NAMALWA (cell line): ENCODE measurements at regions not wholly inside any gene's neighbourhood (a gene's known extent, or its start where the extent isn't known, plus 50 kb on each side); places are given as distances from the start of the nearest gene placed in this dataset.
"Not testable (repeated sequence)": the region's sequence is repeated elsewhere in the genome, so short reads cannot be mapped to it uniquely, and the experiment has no call there.

ENCODE experiments used
- DNase-seq: peaks from one replicate; pipeline ENCODE4 v3.0.0-alpha.2; 2015; ENCODE audit warnings: low spot score

DNA sequence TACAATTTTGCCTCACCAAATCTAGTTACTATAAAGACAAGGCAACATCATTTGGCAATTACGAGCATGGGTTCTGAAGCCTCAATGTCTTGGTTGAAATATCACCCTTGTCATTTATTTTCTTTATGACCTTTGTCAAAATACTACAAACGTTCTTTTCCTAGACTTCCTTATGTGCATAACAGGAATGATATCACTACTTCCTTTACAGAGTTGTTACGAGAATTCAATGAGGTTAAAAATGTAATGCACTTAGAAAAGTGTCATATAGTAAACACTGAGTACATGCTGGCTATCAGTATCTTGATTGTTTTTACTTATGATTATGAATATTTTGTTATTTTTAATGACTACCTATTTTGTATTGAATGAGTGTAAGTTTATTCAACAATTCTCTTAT, 640.9 kb upstream of the CCNG1 start:
- DNase-seq, result no peak

DNA sequence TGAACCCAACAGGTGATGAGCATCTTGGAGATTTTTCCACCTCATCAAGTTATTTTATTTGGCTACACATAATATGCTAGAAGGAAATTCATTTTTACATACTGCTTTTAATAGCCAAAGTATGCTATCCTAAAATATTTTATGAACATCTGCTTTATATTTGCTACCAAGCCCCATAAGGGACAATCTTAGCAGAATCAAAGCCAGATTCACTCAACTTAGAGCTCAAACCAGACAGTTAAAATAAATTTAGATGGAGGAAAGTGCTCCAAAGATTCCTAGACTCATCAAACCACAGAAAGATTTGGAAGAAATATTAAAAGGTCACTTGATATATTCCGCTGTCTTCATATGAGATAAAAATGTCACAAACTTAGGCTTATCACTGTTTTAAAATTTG, 637.1 kb upstream of the CCNG1 start:
- DNase-seq, result no peak

DNA sequence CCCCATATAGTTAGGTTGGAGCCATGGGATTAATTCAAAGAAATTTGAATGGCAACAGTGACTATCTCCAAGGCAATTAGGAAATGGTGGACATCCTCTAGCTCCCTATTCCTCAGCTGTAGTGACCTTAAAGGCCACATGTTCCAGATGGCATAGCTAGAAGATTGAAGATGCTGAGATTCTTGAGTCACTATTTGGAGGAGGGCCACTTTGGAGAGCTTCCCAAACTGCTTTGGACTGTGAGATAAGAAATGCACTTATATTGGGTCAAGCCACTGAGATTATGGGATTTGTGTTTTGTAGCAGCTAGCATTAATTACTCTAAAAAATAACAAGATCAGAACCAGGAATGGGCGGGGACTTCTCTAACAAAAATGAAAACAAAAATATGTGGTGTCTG, 636.2 kb upstream of the CCNG1 start:
- no peak for DNase-seq

DNA sequence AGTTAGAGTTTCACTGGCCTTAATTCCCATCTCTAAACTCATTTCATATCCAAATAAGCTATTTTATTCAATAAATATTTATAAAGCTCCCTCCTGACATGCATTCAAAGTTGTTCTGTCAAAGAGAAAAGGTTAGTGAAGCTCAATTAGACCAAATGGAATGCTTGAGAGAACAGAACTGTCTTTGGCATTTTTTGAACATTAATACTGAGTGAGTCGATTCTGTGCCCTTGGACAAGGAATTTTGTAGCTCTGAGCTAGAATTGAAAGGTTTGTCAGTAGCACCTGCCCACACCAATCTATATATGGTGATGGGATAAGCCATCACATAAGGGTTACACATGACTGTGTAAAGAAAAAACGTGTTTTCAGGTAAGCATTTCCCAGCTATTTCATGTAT, 631.2 kb upstream of the CCNG1 start:
- no peak for DNase-seq

DNA sequence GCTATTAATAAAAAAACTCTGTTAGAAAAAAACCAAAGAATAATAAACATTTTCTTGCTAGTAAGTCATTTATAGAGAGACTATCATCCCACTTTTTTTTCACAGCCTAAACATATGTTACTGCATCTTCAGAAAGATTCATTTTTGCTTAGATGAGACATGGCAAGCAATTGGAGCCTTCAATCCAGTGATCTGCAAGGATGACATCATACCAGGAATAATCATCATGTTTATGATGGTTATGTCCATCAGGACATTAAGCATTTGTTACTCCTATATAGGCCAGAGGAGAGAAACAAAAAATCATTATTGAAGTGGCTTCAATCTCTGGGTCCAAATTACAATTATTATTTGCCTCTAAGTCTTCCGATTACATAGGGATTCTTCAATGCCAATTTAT, 626.3 kb upstream of the CCNG1 start:
- no peak for DNase-seq

DNA sequence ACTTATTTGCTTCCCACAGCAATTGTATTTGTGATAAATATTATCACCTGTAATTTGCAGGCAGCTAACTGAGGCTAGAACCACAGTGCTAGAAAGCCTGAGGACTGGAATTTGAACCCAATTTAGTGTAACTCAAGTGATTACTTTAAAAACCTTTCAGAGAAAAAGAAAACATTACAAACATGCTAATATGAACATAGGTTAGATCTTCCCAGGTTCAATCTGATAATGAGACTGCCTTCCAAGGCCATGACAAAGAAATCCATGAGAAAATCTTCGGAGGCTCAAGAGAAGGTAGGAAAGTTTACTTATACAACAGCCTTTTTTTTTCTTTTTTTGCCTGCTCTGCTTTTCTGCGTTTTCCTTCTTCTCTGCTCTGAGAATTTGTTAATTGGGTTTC, 620.6 kb upstream of the CCNG1 start:
- DNase-seq, result no peak

DNA sequence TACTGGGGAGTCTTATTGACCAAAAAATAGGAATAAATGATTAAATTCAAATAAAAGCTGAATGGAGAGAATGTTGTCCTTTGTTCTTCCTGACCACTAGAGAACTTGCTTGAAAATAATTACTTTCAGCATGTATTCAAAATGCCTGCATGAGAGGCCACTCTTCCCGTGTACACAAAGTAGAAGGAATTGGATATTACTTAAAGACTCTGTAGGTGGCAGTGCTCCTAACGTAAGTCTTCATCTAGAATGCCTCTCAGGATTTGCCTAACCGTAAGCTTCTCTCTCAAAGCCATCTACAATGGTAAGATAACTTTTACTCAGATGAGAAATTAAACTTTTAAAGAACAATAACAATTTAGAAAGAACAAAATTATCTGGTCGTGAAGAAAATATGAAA, 620.0 kb upstream of the CCNG1 start:
- no peak for DNase-seq

DNA sequence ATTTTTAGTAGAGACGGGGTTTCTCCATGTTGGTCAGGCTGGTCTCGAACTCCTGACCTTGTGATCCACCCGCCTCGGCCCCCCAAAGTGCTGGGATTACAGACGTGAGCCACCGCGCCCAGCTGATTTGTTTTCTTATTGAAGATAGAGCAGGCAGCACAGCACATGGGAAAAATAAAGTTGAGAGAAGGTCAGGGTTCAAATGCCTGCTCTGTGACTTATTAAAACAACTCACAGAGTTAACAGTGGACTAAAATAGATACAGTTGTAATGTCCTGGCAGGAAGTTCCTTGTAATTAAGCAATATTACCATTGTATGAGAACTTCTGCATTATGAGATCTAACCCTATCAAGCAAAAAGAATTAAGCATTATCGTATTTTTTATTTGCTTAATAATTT, 615.7 kb upstream of the CCNG1 start:
- not testable (repeated sequence) for DNase-seq

DNA sequence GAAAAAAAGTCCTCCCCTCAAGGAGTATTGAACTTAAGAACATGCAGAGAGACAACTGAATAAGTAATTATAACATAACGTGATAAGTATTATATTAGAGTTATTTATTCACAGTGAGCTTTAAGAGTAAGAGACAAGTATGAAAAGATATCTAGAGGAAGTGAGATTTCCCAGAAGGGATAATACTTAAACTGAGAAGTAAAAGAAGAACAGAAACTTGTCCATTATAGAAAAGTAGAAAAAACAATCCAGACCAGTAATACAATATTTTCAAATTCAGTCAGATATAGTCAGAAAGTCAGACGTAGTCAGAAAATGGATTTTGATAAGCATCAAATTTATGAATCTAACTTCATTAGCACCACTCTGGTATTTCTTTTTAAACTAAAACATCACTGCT, 613.0 kb upstream of the CCNG1 start:
- DNase-seq, result no peak

DNA sequence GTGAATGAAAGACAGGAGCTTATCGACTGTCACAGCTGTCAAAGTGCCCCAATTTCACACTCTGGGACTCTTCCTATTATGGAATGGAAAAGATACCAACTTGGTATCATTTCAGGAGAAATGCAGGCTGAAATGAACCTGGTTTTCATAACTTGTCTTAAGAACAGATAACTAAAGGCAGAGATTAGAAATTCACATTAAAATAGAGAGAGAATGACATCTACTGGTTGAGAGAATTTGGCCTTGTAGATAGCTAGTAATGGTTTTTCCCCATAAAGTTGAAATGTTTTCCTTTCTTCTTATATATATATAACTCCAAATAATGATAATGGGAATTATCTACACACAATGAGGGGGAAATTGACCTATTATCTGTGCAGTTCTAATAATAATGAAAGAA, 600.2 kb upstream of the CCNG1 start:
- no peak for DNase-seq

DNA sequence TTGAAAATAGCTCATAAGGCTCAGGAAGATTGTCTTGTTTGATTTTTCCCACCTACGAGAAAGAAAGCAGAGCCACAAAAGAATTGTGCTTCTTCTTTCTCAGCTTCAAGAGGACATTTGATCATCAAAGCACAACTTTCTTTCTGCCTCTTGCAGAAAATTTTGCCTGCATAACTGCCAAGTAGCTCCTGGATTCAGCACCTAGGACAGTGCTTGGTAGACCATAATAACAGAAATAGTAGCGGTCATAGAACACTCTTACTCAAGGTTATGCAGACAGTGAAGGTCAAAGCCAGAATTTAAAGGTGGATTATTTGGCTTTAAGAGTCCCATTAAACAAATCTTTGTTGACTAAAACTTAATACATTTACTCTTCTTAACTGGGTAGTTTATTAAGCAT, 594.7 kb upstream of the CCNG1 start:
- DNase-seq, result no peak

DNA sequence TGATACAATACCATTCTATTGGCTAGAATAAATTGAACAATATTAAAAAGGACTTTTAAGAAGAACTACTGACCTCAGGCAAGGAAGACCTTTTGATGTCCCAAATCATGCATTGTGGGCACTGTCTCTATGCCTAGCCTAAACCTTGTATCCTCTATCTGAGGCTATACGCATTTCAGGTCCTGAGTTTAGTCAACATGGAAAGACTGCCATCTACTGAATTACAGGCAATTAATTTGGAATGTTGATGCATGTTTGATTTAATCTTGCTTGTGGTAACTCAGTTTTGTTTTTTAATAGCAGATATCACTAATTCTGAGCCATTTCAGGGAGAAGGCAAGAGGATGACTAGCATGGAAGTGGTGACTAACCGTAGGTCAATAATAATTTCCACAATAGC, 585.3 kb upstream of the CCNG1 start:
- no peak for DNase-seq

DNA sequence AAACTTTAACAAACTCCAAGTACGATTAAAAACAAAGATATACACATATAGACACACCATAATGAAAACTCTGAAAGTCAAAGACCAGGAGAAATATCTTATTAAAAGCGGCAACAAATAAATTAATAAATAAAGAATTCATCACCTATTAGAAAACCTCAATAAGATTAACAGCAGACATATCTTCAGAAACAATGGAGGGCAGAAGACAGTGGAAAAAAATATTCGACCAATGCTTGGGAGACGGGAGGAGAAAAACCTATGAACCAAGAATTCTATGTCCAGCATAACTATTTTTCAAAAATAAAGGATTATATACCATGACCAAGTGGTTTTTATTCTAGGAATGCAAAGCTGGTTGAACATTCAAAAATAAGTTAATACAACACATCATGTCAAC, 578.6 kb upstream of the CCNG1 start:
- DNase-seq, result no peak

DNA sequence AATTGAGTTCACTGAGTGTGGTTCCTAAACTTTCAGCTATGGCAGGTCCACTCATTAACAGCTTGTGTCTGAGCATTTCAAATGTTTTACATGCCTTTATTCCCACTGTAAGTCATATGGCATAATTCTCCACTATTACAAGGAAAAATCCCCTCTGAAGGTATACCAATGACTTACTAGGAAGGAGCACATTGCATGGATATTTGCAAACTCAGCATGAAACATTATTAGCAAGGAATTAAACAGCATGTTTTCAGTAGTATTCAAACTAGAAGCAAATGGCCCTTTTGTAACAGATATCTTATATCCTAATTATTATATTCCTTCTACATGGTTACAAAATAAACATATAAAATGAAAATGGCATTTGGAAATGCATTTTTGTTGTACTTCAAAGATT, 566.4 kb upstream of the CCNG1 start:
- no peak for DNase-seq

DNA sequence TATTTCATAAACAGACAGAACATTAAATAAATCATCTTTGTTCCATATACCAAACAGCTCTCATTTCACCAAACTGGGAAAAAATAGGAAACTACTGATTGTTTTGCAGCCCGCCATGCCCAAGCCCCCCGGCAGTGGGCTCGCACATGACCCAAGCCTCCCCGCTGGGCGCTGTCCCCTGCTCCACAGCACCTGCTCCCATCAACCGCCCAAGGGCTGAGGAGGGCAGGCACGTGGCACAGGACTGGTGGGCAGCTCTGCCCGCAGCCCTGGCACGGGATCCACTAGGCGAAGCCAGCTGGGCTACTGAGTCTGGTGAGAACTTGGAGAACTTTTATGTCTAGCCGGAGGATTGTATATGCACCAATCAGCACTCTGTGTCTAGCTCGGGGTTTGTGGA, 554.8 kb upstream of the CCNG1 start:
- DNase-seq, result no peak

DNA sequence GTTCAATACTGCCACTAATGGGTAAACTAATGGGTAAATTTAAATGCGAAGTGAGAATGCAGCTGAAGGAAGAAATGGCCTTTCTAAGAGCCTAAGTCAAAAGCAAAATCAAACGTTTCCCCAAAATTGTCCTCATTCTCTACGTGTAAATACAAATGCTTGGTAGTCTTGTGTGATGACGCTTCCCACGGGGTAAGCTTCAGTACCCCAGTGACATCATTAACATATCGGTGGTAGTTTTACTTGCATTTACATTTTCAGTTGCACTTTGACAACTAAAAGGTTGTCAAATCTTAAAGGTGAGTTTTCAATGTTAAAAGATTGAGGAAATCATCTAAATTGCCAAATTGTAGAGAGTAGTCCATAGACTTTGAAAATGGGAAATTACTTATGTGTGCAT, 550.7 kb upstream of the CCNG1 start:
- no peak for DNase-seq

DNA sequence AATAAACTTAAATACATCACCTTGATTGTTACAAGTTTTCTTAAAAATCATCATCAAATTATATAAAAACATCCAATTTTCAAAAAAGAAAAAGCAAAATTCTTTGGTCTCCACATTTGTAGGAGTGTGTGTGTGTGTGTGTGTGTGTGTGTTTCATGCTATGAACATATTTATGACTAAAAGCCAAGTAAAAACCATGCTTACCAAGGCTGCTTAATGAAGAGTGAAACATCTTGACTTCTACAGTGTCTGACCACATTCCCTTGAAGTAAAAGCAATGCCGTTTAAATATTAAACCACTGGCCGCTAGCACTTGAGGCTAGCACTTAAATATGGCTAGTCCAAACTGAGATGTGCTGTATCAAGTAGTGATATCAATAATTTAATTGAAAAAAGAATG, 549.1 kb upstream of the CCNG1 start:
- DNase-seq, result no peak

DNA sequence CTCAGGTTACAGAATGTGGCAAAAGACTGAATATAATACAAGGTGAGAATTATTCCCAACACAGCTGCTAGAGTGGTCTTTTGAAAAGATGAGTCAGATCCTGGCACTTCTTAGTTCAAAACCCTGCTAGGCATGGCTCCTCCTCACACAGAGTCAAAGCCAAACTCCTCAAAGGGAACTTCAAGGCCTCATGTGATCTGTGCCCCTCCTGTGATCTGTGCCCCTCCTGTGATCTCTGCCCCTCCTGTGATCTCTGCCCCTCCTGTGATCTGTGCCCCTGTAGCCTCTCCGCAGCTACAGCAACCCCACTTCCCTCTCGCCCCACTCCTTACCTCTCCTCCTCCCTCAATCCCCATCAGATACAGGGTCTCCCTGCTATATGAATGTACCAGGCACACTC, 525.5 kb upstream of the CCNG1 start:
- DNase-seq, result no peak

DNA sequence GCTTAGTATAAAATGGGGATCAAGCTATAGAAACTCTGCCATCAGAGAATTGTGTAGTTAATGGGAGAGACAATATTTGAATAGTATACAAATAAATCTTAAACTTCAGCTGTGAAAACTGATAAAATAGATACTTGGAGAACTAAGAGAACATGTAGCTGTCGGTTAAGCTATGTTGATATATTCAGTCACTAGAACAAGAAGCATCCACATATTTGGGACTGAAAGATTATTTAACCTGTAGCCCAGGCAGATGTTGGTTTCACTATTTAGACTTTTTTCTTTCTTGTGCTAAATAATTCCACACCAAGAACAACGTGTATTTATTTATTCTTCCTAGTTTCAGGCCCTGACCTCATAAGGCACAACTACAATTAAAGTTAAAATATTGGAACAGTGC, 521.0 kb upstream of the CCNG1 start:
- DNase-seq, result no peak

DNA sequence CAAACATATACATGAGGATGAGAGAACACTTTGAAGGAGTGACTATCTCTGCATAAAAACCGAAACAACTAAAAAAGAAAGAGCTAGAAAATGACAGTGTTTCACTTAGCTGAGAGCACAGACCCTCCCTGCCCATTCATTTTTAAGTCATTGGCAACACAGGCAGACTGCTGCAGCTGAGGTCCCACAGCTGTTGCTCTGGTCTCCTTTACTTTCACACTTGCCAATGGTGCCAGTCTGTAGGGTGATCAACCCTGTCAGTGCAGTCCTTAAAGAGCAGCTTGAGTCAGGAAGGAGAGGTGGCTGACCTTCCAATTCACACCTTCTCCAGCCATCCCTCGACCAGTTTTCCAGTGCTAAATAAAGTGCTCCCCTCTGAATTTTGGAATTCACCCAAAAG, 508.3 kb upstream of the CCNG1 start:
- DNase-seq, result no peak

DNA sequence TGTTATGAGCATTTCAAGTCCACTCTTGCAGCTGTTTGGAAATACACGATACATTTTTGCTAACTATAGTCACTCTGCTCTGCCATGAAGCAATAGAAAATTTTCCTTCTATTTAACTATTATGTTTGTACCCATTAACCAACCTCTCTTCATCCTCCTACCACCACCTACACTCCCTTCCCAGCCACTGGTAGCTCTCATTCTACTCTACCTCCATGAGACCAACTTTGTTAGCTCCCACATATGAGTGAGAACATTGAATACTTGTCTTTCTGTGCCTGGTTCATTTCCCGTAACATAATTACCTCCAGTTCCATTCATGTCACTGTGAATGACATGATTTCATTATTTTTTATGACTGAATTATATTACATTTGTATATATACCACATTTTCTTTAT, 505.9 kb upstream of the CCNG1 start:
- DNase-seq, result no peak

DNA sequence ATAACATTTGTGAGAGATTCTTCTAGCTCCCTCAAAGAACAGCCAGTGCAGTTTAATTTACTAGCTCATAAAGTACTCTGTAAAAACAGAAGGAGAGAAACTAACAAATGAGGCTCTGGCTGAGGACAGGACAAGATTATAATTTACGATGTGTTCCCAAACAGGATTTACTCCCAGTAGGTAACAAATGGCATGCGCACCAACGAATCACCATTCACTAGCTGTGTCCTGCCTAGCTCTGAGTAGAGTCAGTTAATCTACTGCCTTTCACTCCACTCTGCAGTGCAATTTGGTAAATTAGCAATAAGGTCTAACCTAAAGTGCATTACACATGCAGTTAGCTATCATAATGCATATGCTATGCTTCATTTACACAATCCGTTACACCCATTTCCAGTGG, 497.4 kb upstream of the CCNG1 start:
- DNase-seq, result no peak

DNA sequence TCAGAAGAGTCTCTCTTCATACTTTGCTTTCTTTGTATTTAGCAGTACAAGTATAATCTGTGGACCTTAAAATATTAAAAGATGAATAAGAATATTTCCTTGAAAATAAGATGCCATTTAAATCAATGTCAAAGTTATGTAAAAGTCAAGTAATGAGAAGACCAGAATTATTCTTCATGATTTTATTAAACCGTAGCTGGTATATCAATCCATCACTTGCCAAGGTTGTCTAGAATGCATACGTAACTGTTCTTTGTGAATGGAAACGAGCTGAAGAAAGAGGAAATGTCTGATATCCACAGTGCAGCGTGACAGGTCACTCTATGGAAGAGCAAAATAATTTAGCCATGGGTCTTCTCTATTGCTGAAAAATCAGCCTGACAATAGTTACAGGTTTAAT, 488.7 kb upstream of the CCNG1 start:
- DNase-seq, result no peak

DNA sequence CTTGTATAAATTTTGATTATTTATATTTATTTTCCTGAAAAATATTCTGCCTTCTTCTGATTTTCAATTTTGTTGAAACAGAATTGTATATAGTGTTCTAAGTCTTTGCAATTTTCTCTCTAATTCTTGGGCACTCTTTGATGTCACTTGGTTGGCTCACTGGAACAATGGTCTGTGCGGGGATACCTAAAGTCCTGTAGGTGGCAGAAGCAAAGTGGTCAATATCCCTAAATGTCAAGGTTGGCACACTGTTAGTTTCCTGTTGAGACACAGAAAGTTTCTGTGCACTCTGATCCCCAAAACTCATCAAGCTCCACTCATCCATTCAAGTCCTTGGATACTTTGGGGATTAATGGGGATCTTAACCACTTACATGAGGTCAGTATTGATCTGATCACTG, 480.8 kb upstream of the CCNG1 start:
- no peak for DNase-seq

DNA sequence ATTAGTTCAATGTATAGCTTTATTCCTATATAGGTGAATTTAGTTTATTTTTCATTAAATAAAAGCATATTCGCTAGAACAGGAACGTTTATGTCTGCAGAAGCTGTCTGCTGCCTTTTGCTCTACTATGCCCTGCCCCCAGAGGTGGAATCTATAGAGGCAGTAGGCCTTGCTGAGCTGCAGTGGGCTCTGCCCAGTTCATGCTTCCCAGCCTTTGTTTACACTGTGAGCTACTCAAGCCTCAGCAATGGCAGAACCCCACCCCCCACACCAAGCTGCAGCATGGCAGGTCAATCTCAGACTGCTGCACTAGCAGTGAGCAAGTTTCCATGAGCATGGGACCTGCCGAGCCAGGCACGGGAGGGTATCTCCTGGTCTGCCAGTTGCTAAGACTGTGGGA, 473.3 kb upstream of the CCNG1 start:
- not testable (repeated sequence) for DNase-seq

DNA sequence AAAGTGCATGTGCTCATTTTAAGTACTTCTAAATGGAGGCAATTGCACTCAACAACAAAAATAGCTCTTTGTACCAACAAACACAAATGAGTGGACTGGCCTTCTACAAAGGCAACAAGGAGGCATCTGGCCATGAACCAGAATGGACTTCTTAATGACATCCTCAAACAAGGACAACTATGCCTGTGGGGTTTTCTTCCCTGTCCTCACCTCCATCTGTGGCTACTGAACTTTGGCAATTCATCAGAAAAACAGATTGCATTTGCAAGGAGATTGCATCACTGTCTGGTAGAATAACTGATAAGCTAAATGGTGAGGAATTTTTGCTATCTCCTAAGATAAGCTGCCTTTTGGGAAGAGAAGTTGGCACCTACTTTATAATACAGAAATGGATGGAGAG, 447.3 kb upstream of the CCNG1 start:
- no peak for DNase-seq
